PC-9 (cell line): ENCODE measurements at regions not wholly inside any gene's neighbourhood (a gene's known extent, or its start where the extent isn't known, plus 50 kb on each side); places are given as distances from the start of the nearest gene placed in this dataset.

Experiments used
- EZH2 ChIP-seq: fragments of 200-600 bp; sonication (generic); IDR thresholded peaks from 2 replicates; pipeline ENCODE4 v1.8.0; 2017; ENCODE audit warnings: antibody characterized with exemption, low read depth
- TF ChIP-seq, protein P1 (sequence below): fragments of 200-600 bp; sonication (generic); conservative IDR thresholded peaks from 2 replicates; pipeline ENCODE4 v1.6.1; 2017; ENCODE audit warnings: mixed run types, antibody characterized with exemption, mild to moderate bottlenecking, moderate library complexity

DNA sequence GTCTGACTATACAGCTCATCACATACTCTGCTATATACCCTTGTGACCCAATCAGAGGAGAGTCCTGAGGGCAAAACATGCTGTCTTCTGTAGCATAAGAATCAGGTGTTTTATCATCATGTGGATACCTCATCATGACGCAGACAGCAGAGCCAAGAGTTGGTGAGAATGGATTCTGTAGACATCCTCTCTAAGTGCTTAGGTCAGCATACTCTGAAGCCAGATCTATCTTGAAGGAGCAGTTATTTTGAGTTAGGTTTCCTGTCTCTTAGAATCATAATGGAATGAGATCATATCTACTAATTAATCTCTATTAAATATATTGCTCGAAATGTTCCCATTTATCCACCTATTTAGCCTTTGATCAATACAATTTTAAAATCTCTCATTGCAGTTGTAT, 190.2 kb upstream of the KCNH7 start:
- no peak for TF ChIP-seq EZH2
- TF ChIP-seq, protein P1, sequence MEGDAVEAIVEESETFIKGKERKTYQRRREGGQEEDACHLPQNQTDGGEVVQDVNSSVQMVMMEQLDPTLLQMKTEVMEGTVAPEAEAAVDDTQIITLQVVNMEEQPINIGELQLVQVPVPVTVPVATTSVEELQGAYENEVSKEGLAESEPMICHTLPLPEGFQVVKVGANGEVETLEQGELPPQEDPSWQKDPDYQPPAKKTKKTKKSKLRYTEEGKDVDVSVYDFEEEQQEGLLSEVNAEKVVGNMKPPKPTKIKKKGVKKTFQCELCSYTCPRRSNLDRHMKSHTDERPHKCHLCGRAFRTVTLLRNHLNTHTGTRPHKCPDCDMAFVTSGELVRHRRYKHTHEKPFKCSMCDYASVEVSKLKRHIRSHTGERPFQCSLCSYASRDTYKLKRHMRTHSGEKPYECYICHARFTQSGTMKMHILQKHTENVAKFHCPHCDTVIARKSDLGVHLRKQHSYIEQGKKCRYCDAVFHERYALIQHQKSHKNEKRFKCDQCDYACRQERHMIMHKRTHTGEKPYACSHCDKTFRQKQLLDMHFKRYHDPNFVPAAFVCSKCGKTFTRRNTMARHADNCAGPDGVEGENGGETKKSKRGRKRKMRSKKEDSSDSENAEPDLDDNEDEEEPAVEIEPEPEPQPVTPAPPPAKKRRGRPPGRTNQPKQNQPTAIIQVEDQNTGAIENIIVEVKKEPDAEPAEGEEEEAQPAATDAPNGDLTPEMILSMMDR = no peak
